KMS-11 (cell line): ENCODE measurements at regions not wholly inside any gene's neighbourhood (a gene's known extent, or its start where the extent isn't known, plus 50 kb on each side); places are given as distances from the start of the nearest gene placed in this dataset.

Experiments used
- H2AFZ ChIP-seq: fragments of 200-600 bp; sonication (generic); 2 replicates; pipeline ENCODE4 v1.6.1; 2016; ENCODE audit warnings: antibody characterized with exemption, mixed run types, low read depth
- H3K27ac ChIP-seq: fragments of 200-600 bp; sonication (generic); 2 replicates; pipeline ENCODE4 v1.6.1; 2016; ENCODE audit warnings: mild to moderate bottlenecking, mixed run types
- H3K27me3 ChIP-seq: fragments of 200-600 bp; sonication (generic); 2 replicates; pipeline ENCODE4 v1.6.1; 2017; ENCODE audit warnings: mild to moderate bottlenecking, low read depth, mixed run types, moderate library complexity; ENCODE audit not compliant: insufficient read depth
- H3K36me3 ChIP-seq: fragments of 200-600 bp; sonication (generic); 2 replicates; pipeline ENCODE4 v1.6.1; 2017; ENCODE audit warnings: mild to moderate bottlenecking, mixed run types; ENCODE audit not compliant: insufficient read depth
- H3K4me1 ChIP-seq: fragments of 200-600 bp; sonication (generic); 2 replicates; pipeline ENCODE4 v1.6.1; 2016; ENCODE audit warnings: mild to moderate bottlenecking, low read depth, mixed run types; ENCODE audit not compliant: poor library complexity, severe bottlenecking
- H3K4me2 ChIP-seq: fragments of 200-600 bp; sonication (generic); 2 replicates; pipeline ENCODE4 v1.7.0; 2016; ENCODE audit warnings: mild to moderate bottlenecking, mixed run types
- H3K4me3 ChIP-seq: fragments of 200-600 bp; sonication (generic); IDR thresholded peaks from 2 replicates; pipeline ENCODE4 v1.6.1; 2017; ENCODE audit warnings: low read depth, low read length, mixed read lengths; ENCODE audit not compliant: insufficient read depth
- H3K79me2 ChIP-seq: fragments of 200-600 bp; sonication (generic); 2 replicates; pipeline ENCODE4 v1.6.1; 2016; ENCODE audit warnings: low read depth, mixed run types; ENCODE audit not compliant: insufficient read depth
- H3K9ac ChIP-seq: fragments of 200-600 bp; sonication (generic); 2 replicates; pipeline ENCODE4 v1.6.1; 2016; ENCODE audit warnings: mild to moderate bottlenecking, mixed run types
- H4K20me1 ChIP-seq: fragments of 200-600 bp; sonication (generic); 2 replicates; pipeline ENCODE4 v1.6.1; 2016; ENCODE audit warnings: mild to moderate bottlenecking, mixed run types; ENCODE audit not compliant: insufficient read depth
- CTCF ChIP-seq: fragments of 200-600 bp; sonication (generic); conservative IDR thresholded peaks from 2 replicates; pipeline ENCODE4 v1.6.1; 2017; ENCODE audit warnings: low read depth, mild to moderate bottlenecking, antibody characterized with exemption, low read length, moderate library complexity, mixed read lengths

GRCh38 chr20:50251992-50252511 is 61.4 kb downstream of the CEBPB start:
- Histone ChIP-seq H3K36me3 (no peaks in the 10 kb centered on the region), H3K79me2 (no peaks in the 10 kb centered on the region), H3K4me2 (no peak overlapping the region), H3K27me3 (peaks cover 16% of the 10 kb centered on the region), H3K9ac (no peak overlapping the region), H2AFZ (no peak overlapping the region), H3K4me3 (no peak overlapping the region), H3K4me1 (no peaks in the 10 kb centered on the region), H4K20me1 (no peaks in the 10 kb centered on the region), H3K27ac (no peak overlapping the region)
- TF ChIP-seq CTCF: no peak

- Histone ChIP-seq H3K4me3 (no peak overlapping the region), H3K27ac (no peak overlapping the region), H3K9ac (no peak overlapping the region), H3K79me2 (no peaks in the 10 kb centered on the region), H3K4me1 (no peaks in the 10 kb centered on the region), H3K36me3 (no peaks in the 10 kb centered on the region), H3K4me2 (no peak overlapping the region), H4K20me1 (no peaks in the 10 kb centered on the region), H3K27me3 (peaks cover 13% of the 10 kb centered on the region), H2AFZ (no peak overlapping the region)
- TF ChIP-seq CTCF: no peak
Measured at GRCh38 chr20:50252701-50253100, 62.1 kb downstream of the CEBPB start.

GRCh38 chr20:50253101-50253500 is 62.5 kb downstream of the CEBPB start:
- TF ChIP-seq CTCF: no peak
- H3K4me1 ChIP-seq: no peaks in the 10 kb centered on the region
- no peak overlapping the region for H3K4me2 ChIP-seq
- no peaks in the 10 kb centered on the region for H3K79me2 ChIP-seq
- H3K27me3 ChIP-seq: peaks cover 11% of the 10 kb centered on the region
- H3K36me3 ChIP-seq: no peaks in the 10 kb centered on the region
- H3K27ac ChIP-seq: no peak overlapping the region
- no peaks in the 10 kb centered on the region for H4K20me1 ChIP-seq
- H2AFZ ChIP-seq: no peak overlapping the region
- H3K9ac ChIP-seq: no peak overlapping the region
- H3K4me3 ChIP-seq: no peak overlapping the region

GRCh38 chr20:50254466-50255079 is 63.9 kb downstream of the CEBPB start:
- H2AFZ ChIP-seq: no peak overlapping the region
- H3K79me2 ChIP-seq: no peaks in the 10 kb centered on the region
- no peaks in the 10 kb centered on the region for H3K4me1 ChIP-seq
- no peaks in the 10 kb centered on the region for H4K20me1 ChIP-seq
- H3K4me2 ChIP-seq: no peak overlapping the region
- no peak for TF ChIP-seq CTCF
- H3K4me3 ChIP-seq: no peak overlapping the region
- H3K27me3 ChIP-seq: peaks cover 4% of the 10 kb centered on the region
- H3K27ac ChIP-seq: no peak overlapping the region
- no peaks in the 10 kb centered on the region for H3K36me3 ChIP-seq
- H3K9ac ChIP-seq: no peak overlapping the region
